ENCODE measurements at regions not wholly inside any gene's neighbourhood (a gene's known extent, or its start where the extent isn't known, plus 50 kb on each side); places are given as distances from the start of the nearest gene placed in this dataset.

DNA sequence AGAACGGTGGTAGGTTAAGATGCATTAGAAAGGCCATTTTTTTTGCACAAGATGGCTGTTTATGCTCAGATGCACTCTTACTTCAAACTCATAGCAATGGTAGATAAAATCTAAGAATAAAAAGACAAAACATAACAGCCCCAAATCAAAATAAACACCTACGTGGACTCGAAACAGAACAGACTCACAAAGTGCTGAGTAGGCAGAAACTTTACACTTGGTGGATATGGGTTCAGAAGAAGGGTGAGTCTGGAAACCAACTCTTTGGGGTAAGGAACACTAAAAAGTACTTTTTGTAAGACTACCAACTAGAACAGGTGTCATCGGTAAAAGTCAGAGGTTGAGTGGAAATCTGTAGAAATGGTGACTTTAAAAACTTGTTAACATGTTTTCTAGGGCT, 468.2 kb downstream of the OTOL1 start:
- no peak overlapping the region for H2AFZ ChIP-seq (ENCODE audit: low read depth, low read length)
- no peaks in the 10 kb centered on the region for H3K4me1 ChIP-seq (replicated peaks in 1 of 2; ENCODE audit: control insufficient read depth in 2 of 2, insufficient read depth in 2 of 2, low read length in 2 of 2)
- H3K36me3 ChIP-seq (ENCODE audit: control insufficient read depth, insufficient read depth, low read length): no peaks in the 10 kb centered on the region
- WGBS (ENCODE audit: insufficient coverage, low coverage, missing lambda C conversion rate): 0% methylated on average over 4 of the region's 4 CpGs
- H4K20me1 ChIP-seq (replicated peaks; ENCODE audit: control insufficient read depth, insufficient read depth, low read length): no peaks in the 10 kb centered on the region
- intact Hi-C loops (cut with micrococcal nuclease) (no loop called here), in situ Hi-C loops (cut with MboI) (no loop called here)
- FAIRE-seq (no peak), DNase-seq (ENCODE audit: extremely low read depth in 1 of 4, low spot score in 3 of 4) (no peak), ATAC-seq (no peak)
- no peak overlapping the region for H3K27ac ChIP-seq (ENCODE audit: extremely low read depth, low read depth, low read length)
- H3K79me2 ChIP-seq (ENCODE audit: control insufficient read depth, insufficient read depth, low read length): no peaks in the 10 kb centered on the region
- no peaks in the 10 kb centered on the region for H3K9me3 ChIP-seq (replicated peaks; ENCODE audit: control insufficient read depth, insufficient read depth, low read depth, low read length)
- no peak overlapping the region for H3K9ac ChIP-seq (ENCODE audit: insufficient read depth in 1 of 2, low read depth in 2 of 2, low read length in 2 of 2)
- no TSS peak for BruUV-seq (replicated peaks)
- TF ChIP-seq C11orf30 (IDR thresholded peaks at IDR 0.05; ENCODE audit: low read depth) (peak; percentile 57; the same call in 1 of the 2 replicates), MAFG (tag; conservative IDR thresholded peaks at IDR 0.05) (peak; percentile 76), ZNF316 (IDR thresholded peaks at IDR 0.05) (peak; percentile 79), MAFF (IDR thresholded peaks at IDR 0.05; ENCODE audit: low read length) (peak; percentile 85), HNRNPH1 (optimal IDR thresholded peaks at IDR 0.05; ENCODE audit: low read depth, low read length) (no peak), MAFK (IDR thresholded peaks at IDR 0.05; ENCODE audit: low read length) (peak; percentile 93), SIX5 (IDR thresholded peaks at IDR 0.05; ENCODE audit: borderline replicate concordance in 1 of 2, insufficient read depth in 1 of 2, low read depth in 1 of 2, low read length in 2 of 2) (no peak)
- TF ChIP-seq, protein P1, sequence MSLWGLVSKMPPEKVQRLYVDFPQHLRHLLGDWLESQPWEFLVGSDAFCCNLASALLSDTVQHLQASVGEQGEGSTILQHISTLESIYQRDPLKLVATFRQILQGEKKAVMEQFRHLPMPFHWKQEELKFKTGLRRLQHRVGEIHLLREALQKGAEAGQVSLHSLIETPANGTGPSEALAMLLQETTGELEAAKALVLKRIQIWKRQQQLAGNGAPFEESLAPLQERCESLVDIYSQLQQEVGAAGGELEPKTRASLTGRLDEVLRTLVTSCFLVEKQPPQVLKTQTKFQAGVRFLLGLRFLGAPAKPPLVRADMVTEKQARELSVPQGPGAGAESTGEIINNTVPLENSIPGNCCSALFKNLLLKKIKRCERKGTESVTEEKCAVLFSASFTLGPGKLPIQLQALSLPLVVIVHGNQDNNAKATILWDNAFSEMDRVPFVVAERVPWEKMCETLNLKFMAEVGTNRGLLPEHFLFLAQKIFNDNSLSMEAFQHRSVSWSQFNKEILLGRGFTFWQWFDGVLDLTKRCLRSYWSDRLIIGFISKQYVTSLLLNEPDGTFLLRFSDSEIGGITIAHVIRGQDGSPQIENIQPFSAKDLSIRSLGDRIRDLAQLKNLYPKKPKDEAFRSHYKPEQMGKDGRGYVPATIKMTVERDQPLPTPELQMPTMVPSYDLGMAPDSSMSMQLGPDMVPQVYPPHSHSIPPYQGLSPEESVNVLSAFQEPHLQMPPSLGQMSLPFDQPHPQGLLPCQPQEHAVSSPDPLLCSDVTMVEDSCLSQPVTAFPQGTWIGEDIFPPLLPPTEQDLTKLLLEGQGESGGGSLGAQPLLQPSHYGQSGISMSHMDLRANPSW (CRISPR knock-in tag; IDR thresholded peaks at IDR 0.05): no peak
- H3K4me2 ChIP-seq (ENCODE audit: insufficient read depth, low read length): no peak overlapping the region
- no peaks in the 10 kb centered on the region for H3K27me3 ChIP-seq (ENCODE audit: control insufficient read depth in 2 of 2, insufficient read depth in 2 of 2, low read length in 2 of 2)
- H3K9me1 ChIP-seq (ENCODE audit: control insufficient read depth, insufficient read depth, low read length): no peaks in the 10 kb centered on the region
- CTCF ChIA-PET (ENCODE audit: low intra/inter-chr PET ratio): no interaction called here
- no peak overlapping the region for H3K4me3 ChIP-seq
- POLR2A ChIA-PET: no interaction called here
